HG03095 (cell line): ENCODE measurements at regions not wholly inside any gene's neighbourhood (a gene's known extent, or its start where the extent isn't known, plus 50 kb on each side); places are given as distances from the start of the nearest gene placed in this dataset.
"Not testable (repeated sequence)": the region's sequence is repeated elsewhere in the genome, so short reads cannot be mapped to it uniquely, and the experiment has no call there.

Experiments used
- ATAC-seq: cut with Tn5 transposase; IDR thresholded peaks from one replicate; pipeline ENCODE4 v1.9.1; 2021; ENCODE audit warnings: moderate library complexity; ENCODE audit not compliant: unreplicated experiment

- ATAC-seq: not testable (repeated sequence)
Observed at GRCh38 chr1:72983011-72983410, 700.7 kb upstream of the NEGR1 start.

DNA sequence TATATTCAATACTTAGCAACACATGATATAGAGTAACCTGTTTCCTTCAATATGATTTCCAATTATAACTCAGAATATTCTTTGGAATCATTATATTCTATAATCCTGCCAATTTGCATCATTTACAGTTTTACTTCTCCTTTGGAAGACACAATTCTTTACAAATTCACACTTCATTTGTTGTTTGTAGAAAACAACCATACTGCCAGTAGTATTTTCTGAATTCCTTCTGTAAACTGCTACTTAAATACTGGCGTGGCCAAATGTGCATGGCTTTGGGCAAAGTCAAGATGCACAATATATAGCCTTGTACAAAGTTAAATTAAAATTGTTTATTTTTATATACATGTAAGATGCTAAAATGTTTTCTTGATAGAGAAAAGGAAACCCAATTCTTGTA lies 687.1 kb upstream of the NEGR1 start:
- no peak for ATAC-seq

DNA sequence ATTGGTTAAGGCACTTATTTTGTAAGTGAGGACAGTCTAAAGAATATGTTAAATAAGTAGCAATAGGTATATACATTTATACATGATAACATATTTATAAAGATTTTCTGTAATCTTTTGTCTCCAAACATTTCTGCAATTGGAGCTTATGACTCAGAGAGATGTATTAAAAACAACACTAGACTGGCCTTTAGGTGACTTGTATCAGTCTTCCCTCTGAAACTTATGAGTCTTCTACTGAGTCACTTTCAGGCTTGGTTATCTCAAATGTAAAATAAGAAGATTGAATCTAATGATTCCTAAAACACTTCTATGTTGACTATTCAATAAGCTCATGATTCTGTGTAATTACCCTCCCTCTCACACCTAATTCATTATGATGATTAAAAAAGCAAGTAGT lies 672.6 kb upstream of the NEGR1 start:
- no peak for ATAC-seq

DNA sequence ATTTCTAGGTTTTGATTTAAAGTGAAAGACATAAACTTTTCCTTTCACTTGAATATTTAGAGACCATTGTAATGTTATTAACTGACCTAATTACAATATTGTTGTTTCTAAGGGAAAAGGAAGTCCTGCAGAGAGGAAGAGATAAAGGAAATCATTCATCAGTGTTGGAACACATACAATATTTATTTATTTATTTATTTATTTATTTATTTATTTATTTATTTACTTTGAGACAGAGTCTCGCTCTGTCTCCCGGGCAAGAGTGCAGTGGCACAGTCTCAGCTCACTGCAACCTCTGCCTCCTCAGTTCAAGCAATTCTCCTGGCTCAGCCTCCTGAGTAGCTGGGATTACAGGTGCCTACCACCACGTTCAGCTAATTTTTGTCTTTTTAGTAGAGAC lies 668.6 kb upstream of the NEGR1 start:
- not testable (repeated sequence) for ATAC-seq

DNA sequence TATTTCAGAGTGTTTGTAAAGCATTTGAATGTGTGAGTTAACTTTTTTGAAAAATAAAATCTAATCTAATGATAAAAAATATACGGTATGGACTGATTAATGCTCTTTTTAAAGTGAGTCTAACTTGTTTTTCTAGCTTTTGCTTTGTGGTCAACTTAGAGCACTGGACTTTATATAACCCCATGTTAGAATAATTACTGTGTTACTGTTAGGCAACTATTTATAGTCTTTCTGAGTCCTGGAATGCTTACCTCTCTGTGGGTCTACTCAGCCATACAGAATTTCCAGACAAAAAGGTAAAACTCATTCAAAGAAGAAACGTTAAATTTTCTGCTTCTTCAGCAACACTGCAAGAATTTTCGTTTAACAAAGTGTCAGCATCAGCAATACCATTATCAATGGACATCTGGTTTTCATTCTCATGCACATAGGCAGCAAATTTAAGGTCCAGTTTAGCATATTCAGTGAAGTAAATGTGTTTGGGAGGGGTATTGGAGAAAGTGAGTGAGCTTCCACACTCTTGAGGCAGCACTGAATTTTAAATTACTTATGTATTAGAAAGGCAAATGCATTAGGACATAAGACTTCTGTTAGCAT lies 664.7 kb upstream of the NEGR1 start:
- no peak for ATAC-seq

DNA sequence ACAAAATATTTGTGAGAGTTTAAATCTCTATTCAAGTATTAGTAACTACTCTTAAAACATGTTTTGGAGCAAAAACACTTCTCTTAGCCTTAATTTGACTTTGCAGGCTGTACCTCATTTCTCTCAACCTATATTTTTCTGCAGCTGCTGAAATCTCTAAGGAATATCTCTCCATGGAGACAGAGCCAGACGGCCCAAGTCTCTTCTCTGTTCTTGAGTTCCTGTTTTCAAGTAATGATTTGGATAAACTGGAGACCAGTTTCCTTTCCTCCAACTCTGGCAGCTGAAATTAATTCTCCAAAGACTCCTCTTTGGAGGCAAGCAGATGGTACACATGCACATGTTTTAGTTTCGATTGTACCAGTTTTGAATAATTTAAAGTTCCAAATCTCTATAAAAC lies 659.7 kb upstream of the NEGR1 start:
- no peak for ATAC-seq

GRCh38 chr1:72938408-72938807 lies 656.1 kb upstream of the NEGR1 start:
- ATAC-seq: no peak

- no peak for ATAC-seq
Observed at GRCh38 chr1:72937905-72938304, 655.6 kb upstream of the NEGR1 start.

DNA sequence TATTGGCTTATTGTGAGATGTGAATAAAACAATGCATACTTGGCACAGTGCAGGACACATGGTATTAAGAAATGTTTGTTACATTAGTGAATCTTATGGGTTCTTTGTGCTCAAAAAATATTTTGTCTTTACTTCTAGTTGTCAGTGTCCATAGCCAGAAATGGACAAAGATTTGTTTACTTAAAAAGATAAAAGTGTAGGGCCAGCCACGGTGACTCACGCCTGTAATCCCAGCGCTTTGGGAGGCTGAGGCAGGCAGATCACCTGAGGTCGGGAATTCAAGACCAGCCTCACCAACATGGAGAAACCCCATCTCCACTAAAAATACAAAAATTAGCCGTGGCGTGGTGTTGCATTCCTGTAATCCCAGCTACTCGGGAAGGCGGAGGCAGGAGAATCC lies 654.6 kb upstream of the NEGR1 start:
- ATAC-seq: no peak

DNA sequence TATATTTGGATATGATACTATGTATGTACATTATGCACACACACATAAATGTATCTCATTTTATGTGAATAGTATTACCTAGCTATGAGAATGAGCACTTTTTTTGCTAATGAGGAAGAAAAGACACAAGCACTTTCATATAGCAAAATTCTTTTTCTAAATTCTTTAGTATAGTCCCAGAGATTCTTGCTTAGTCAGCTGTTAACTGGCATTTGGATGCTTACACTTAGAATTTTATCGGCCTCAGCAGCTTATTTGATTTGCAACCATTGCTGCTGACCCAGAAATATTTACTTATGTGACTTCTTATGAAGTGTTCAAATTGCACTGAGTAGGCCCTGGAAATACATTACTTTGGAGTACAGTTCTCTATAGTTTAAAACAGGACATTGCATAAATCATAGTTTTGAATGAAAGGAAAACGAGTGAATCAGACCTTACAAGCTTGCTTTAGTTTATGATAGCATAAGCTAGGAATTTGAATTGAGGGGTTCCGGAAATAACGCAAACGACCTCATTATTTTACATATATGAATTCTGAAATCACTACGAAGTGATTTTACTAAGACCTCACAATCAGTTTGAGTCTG lies 653.9 kb upstream of the NEGR1 start:
- ATAC-seq: no peak

GRCh38 chr1:72932025-72932424 lies 649.7 kb upstream of the NEGR1 start:
- no peak for ATAC-seq

GRCh38 chr1:72930528-72930927 lies 648.2 kb upstream of the NEGR1 start:
- ATAC-seq: no peak

DNA sequence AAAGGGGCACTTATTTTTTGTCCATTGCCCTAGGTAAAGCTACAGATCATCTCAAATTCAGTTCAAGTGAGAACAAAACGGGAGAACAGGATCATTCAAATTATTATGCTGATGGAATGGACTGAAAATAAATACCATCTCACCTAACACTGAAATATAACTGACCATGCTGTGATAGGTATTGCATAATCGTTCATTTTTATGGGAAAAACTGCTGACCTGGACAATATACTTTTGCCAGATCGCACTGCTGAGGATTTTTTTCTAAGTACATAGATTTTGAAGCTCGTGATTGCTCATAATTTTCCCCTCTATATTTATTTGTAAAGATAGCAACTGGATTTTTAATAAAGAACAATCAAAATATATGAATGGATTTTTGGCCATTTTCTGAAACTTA lies 636.6 kb upstream of the NEGR1 start:
- no peak for ATAC-seq

DNA sequence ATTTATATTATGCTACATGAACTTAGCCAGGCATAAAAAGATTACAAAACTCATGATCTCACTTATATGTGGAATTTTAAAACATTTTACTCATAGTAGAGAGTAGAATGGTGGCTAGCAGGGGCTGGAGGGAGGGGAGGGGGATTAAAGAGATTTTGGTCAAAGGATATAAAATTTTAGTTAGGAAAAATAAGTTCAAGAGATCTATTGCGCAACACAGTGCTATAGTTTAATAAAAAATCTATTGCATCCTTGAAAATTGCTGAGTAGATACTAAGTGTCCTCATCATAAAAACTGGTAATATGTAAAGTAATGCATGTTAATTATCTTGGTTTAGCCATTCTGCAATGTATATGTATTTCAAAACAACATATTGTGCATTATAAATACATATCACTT lies 635.6 kb upstream of the NEGR1 start:
- no peak for ATAC-seq

GRCh38 chr1:72915581-72915980 lies 633.2 kb upstream of the NEGR1 start:
- ATAC-seq: no peak

DNA sequence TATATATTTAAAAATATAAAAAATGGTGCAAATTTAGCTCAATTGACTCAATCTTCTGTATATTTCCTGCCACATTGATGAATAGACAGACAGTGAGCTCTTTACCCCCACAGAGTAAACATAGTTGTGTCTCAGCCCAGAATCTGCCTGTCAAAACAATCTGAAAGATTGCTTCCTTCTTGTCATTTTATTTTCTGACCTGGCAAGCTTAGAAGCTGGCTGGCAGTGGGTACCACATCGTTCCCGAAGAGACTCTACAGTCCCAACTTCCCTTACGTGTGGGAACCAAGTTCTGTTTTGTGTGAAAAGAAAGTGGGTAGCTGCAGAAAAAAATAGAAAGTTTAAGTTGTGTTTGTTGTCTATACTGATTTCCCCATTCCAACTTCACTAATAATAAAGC lies 629.3 kb upstream of the NEGR1 start:
- ATAC-seq: no peak

DNA sequence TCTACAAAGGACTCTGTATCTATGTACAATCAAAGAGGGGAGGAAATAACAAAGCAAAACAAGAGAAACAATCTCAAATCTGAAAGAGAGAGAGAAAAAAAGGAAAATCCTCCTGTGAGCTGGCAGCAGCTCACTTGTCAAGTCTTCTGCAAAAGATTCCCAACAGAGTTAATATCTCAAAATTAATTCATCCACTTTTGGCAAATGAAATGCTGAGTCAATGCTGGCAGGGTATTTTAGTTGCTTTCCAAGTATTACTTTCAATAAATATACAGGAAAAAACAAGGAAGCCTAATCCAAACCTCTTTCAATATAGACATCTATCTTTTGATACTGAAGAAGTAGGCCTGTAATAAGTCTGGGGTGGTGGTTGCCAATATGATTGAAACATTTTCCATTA lies 613.9 kb upstream of the NEGR1 start:
- ATAC-seq: no peak

GRCh38 chr1:72892461-72892860 lies 610.1 kb upstream of the NEGR1 start:
- no peak for ATAC-seq

- ATAC-seq: no peak
Observed at GRCh38 chr1:72891976-72892375, 609.6 kb upstream of the NEGR1 start.

- ATAC-seq: no peak
Observed at GRCh38 chr1:72885841-72886240, 603.5 kb upstream of the NEGR1 start.

DNA sequence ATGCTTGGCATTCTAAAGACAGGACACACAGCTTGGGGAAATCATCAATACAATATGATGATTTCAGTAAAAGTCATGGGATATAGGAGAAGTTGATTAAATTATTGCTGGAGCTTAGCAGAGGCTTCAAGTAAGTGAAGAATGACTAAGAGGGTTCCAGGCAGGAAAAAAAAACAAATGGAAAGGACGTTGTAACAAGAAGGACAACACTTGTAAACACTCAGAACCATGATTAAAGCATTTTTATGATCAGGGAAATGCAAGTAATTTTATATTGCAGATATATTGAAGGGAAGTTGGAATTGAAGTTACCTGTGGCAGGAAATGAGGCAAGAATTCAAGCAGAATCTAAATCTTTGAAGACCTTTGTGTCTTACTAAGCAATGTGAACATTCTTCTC lies 602.7 kb upstream of the NEGR1 start:
- ATAC-seq: no peak

DNA sequence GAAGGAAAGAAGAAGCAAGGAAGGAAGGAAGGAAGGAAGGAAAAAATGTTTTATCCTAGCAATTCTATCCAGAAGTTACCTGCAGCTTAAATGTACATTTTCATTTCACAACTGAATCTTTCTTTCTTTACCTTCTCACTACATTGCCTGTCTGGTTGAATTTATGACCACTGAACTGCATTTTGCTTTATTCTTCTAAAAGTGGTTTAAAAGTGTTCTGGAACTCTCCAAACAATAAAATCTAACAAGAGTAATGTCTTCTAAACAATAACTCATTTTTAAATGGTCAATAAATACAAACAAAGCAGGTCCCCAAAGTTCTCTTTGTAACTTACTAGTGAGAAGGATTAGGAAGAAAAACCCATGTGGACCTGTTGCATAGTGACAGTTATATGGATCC lies 587.5 kb upstream of the NEGR1 start:
- no peak for ATAC-seq

DNA sequence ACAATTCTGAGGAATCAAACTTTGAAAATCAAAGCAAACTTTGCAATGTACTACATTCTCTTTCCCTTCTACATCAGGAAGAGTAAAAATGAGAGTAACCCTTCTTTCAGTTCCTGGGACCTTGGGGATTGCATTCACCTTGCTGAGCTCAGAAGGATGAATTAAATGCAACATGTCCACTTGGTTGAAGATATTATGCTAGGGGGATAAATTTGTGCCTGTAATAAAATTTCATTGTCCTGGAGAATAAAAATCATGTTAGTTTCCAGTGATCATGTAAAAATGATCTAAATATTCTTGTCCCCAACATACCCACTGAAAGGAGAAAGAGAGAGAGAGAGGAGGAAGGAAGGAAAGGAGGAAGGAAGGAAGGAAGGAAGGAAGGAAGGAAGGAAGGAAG lies 587.1 kb upstream of the NEGR1 start:
- no peak for ATAC-seq
